ENCODE measurements at regions not wholly inside any gene's neighbourhood (a gene's known extent, or its start where the extent isn't known, plus 50 kb on each side); places are given as distances from the start of the nearest gene placed in this dataset.

DNA sequence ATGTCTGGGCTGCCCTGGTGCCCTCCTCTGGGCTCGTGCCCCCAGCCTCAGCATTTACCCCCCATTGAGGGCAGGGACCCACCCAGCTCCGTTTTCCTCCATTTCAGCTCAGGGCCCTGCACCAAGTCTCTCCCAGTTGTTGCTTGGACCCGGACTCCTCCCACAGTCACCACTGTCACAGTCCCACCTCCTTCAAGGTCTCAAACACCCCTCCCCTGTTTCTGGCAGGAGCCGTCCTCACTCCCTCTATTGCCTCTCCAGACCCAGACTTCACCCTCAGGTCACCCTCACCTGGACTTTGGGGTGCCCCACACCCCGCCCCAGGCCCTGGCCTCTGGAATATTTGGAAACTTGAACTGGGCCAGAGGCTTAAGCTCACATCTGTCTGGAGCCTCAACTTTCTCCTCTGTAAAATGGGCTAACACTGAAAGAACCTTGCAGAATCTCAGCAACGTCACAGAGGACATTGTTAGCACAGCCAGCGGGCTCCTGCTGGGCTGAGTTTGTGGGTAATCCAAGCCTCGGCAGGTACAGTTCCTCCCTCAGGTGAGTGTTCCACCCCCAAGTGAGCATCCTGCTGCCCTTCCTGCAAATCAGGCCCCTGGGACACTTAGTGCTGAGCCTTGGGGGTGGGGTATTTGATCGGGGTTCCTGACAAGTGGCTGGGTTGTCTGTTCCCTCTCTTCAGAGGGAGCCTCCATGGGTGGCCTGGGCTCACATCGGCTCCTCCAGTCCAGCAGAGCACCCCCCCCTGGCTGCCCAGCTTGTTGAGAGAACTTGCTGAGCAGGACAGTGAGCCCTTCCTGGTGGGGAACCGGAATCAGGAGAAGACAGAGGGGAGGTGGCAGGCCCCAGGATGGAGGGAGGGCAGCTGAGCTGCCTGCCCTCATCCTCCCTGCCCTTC lies 130.1 kb downstream of the C9orf50 start:
- DNase-seq (ENCODE audit: extremely low read depth in 1 of 2, low read depth in 1 of 2), result no peak

DNA sequence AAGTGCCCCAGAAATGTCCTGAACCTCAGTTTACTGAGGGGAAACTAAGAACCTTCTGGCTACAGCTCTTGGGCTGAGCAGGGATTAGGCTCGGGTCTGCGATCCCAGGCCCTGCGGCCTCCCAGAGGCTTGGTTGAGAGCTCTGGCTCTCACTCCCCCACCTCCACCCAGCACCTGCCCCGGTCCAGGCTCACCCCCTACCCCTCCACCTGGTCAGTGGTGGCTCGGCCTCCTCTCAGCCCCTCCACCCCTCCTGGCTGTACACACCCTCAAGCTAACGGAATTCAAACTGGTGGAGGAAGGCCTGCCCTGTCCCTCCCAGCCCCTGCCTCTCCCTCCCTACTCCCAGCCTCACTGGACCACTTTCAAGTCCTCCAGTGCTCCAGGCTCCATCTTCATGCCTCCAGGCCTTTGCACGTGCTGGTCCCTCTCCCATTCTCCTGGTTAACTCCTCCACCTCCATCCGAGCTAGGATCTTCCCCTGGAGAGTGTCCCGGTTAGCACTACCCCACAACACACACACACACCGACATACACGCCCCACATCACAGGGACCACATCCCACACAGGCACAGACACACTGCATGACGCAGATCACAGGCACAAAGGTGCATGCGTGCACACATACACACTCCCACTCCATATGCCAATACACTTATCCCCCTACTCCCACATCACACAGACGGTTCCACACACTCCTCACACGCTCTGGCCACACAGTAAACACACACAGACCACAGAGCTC lies 130.9 kb downstream of the C9orf50 start:
- peak in 1 of 2 donors; percentile 51 for DNase-seq (ENCODE audit: extremely low read depth in 1 of 2, low read depth in 1 of 2)

DNA sequence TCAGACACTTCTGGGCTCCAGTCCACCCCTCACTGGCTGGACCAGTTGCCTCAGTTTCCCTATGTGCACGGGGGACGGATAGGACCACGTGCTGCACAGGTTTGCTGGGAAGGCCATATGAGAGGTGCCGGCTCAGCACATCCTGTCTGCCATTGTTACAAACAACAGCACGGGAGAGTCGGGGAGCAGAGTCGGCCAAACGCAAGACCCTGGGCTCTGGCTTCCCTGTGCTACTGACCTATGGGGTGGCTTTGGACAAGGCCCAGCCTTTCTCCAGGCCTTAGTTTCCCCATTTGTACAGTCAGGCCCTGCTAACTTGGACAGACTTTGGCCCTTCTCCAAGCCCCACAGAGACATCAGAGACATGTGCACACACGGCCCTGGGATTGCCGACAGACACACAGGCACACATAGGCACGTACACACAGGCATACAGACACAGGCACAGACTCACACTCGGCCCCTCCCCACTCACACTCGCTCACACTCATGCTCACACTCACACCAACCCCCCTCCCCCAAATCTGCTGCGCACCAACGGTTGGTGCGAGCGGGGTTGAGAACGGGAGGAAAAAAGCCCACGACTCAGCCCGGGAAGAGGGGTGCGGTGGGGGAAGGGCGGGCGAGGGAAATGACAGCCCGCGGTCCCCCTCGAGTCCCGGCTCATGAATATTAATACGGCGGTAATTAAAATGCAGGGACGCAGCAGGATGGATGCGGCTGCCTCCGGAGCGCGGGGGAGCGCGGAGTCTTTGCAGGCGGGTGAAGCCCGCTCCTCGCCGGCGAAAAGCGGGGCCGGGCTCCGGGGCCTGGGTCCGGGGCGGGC lies 133.0 kb downstream of the C9orf50 start:
- DNase-seq (ENCODE audit: extremely low read depth in 1 of 2, low read depth in 1 of 2), result no peak

DNA sequence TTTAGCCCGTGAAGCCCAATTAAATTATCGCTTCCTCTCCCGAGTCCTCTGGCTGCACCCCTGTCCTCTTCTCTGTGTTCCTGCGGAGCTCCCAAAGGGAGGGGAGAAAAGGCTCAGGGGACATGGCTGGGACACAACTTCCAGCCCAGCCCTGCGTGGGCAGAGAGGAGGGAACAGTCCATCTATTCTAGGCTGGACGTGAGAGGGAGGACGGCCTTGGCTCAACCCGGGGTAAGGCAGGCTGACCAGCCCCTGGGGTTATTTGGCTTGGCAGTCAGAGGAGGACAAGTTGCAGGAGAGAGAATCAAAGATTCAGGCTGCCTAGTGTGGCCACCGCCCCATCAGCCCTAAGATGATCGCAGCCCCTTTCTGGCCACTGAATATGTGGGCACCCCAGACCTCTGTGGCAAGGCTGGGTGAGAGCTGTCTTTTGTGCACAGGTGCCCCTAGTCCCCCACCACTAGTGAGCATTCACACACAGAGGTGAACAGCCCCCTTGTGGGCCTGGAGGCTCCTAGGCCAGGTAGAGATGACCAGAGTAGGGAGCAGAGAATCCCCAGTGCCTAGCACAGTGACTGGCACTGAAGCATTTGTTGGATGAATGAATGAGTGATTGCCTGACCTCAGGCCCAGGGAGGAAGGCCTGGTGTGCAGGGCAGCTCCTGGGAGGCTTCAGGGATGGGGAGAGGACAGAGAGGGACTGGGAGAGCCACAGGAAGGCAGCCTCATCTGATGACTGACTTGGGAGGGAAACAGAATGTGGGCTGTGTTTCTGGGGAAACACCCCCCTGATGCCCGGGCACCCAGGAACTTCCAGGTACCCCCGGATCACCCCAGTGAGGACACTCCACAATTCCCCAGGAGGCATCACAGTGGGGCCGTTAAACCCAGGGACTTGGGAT lies 133.9 kb downstream of the C9orf50 start:
- DNase-seq (ENCODE audit: extremely low read depth in 1 of 2, low read depth in 1 of 2), result no peak

DNA sequence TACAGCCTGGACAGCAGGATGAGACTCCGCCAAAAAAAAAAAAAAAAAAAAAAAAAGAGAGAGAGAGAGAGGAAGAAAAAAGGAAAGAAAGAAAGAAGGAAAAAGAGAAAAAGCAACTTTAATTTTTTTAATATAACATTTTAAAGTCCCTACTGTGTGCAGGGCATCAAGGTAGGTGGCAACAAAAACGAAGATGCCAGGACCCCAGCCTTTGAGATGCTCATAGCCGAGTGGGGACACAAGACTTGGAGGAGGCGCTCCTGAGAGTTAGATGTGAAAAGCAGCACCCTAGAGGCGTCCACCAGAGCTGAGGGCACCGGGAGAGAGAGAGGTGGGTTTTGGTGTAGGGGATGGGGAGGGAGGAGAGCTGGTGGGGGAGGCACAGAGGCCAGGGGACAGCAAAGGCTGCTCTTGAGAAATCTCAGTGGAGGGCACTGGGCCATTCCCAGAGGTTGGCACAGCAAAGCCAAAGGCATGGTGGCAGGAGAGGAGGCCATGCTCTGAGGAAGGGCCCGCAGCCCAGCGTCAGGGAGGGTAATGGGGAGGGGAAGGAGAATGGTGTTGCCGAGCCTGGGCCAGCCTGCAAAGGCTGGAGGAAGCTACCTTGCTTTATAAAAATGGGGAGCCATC lies 135.6 kb downstream of the C9orf50 start:
- DNase-seq (ENCODE audit: extremely low read depth in 1 of 2, low read depth in 1 of 2), result no peak

DNA sequence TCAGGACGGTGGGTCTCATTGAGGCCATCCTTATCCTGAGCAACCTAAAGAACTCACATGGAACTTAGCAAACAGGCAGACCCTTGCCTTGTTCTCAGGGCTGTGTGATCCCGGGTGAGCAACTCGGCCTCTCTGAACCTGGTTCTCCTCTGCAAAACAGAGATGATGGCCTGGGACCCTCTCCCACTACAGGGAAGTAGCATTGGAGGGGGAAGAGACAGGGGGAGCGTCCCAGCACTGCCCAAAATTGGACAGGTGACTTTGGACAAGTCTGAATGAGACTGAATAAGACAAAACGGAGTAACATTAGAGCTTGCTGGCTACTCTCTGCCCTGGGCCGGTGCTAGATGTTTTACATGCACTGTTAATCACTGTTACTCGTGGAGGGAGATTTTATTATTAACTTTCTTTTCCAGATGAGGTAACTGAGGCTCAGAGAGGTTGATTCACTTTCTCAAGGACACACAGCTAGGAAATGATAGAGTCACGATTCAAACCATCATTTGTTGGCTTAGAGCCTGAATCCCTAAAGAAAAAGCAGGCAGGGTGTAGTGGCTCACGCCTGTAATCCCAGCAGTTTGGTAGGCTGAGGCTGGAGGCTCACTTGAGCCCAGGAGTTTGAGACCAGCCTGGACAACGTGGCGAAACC lies 136.4 kb downstream of the C9orf50 start:
- no peak for DNase-seq (ENCODE audit: extremely low read depth in 1 of 2, low read depth in 1 of 2)

DNA sequence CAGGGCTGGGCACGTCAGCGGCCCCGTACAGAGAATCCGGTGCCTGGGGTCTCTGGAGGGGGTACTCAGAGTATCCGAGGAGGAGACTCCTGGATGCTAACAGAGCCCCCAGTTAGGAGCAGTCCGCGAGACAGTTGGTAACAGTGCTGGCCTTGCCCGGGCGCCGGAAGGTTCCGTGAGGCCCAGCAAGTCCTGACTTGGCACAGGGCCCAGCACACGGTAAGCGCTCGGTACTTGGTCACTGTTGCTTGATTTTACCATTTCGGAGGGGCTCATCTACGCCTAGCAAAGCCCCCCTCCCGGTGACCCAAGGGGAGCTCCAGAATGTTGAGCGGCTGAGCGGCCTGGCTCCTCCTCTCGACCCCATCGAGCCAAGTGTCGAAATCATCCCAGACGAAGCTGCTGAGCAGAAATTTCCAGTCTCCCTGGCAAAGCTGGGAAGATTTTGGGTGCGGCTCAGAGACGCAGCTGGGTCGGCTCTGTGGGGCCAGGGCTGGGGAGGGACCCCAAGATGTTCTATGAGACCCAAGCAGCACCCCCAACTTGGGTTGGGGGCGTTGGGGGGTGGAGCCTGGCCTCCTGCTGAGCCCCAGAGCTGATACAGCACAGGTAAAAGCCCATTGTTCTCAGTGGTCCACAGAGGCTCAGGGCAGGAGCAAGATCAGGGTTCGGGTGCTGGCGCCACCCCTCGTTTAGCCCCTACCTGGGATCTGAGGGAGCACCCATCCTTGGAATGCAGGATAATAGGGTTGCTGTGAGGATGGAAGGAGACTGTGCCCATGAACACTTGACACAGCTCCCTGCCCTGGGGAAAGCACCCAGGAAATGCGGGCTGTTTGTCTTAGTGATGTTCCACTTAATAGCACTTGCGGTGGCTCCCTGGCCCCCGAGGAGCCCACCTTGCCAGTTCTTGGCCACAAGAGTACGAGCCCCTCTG lies 137.2 kb downstream of the C9orf50 start:
- no peak for DNase-seq (ENCODE audit: extremely low read depth in 1 of 2, low read depth in 1 of 2)

GRCh38 chr9:129482521-129483414 lies 138.1 kb downstream of the C9orf50 start:
- DNase-seq (ENCODE audit: extremely low read depth in 1 of 2, low read depth in 1 of 2), result no peak

GRCh38 chr9:129481810-129482511 lies 138.9 kb downstream of the C9orf50 start:
- DNase-seq (ENCODE audit: extremely low read depth in 1 of 2, low read depth in 1 of 2), result no peak

DNA sequence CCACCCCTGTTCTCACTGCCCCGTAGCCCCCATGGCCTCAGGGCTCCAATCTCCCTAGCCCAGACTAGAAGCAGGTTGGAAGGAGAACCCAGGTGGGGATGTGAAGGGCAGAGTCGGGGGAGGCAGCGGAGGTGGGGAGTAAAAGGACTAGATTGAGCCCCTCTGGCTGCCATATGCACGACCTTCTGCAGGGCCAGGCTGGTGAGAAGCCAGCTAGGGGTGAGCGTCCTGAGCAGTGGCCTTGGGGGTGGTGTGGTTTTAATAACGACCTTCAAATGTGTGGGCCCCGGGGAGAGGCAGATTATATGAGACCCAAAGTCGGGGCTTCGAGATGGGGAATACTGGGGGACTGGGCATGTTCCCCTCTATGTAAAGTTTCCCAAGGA lies 139.5 kb downstream of the C9orf50 start:
- no peak for DNase-seq (ENCODE audit: extremely low read depth in 1 of 2, low read depth in 1 of 2)

DNA sequence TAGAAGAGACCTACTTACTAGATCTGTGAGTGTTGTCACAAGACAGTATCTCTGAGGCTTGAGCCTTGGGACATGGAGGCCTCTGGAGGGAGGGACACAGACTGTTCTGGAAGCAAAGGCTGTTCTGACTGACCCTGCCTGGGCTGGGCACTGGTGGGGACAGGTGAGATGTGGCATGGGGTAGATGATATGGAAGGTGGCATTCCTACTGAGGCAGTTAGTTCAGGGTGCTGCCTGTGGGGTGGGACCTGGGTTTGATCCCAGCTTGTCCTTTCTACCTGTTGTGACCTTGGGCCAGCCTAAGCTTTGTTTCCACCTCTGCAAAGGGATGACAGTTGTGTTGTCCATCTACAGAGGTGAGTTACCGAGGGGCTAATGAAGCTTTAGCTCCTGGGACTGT lies 140.2 kb downstream of the C9orf50 start:
- no peak for DNase-seq (ENCODE audit: extremely low read depth in 1 of 2, low read depth in 1 of 2)

DNA sequence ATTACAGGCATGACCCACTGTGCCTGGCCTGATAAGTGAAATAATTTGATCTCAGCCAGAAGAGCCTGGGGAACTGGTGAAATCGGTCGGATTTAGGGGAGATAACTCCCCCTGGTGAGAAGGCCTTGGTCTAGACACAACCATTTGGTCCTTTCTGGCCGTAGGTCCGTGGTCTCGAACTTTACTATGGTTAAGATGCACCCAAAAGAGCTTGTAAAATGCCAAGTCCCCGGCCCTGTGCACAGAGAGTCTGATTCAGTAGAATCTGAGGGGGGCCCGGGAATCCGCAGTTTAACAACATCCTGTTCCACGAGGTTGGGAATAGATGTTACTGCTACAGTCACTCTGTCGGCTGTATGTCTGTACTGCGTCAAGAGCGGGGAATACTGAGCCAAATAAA lies 140.7 kb downstream of the C9orf50 start:
- DNase-seq (ENCODE audit: extremely low read depth in 1 of 2, low read depth in 1 of 2), result no peak

DNA sequence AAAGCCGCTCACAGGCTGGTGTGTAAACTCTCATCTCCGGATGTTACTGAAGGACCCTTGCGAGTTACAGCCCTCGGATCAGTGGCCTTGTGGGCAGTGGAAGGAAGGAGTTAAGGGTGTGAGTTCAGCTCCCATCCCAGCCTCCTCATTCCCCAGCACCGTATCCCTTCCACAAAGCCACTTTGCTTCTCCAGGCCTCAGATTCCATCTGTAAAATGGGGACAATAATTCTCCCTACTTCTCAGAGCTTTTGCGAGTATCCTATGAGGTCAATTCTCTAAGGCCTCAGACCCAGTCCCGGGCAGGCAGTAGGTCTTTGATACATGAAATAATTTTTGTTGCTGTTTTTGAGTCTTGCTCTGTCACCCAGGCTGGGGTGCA lies 141.3 kb downstream of the C9orf50 start:
- DNase-seq (ENCODE audit: extremely low read depth in 1 of 2, low read depth in 1 of 2), result no peak

DNA sequence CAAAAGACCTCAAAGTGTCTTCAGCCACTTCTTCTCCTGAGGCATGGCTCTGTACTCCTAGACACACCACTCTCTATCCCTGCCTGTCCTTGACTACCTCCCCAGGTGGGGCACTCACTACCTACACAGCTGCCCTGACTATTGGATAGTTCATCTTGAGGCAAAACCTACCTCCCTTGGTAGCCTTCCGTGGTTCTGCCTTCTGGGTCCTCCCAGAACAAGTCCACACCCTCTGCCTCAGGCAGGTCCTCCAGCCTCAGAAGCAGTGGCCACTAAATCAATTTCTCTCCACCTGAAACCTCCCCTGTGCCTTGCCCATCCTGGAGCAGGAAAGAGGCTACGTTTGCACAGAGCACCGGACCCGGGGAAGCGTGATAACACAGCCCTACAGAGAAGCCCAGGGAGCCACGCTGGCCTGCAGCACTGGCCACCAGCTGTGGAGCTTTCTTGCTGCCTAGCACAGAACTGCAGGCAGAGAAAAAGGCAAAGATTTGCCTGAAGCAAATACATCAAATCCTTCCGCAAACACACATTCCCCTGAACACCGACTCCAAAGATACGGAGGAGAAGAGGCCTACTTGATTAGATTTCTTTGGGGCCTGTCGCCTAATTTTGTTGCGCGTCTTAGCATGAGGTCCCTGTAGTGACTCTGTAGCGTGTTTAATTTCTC lies 141.8 kb downstream of the C9orf50 start:
- DNase-seq (ENCODE audit: extremely low read depth in 1 of 2, low read depth in 1 of 2), result no peak

DNA sequence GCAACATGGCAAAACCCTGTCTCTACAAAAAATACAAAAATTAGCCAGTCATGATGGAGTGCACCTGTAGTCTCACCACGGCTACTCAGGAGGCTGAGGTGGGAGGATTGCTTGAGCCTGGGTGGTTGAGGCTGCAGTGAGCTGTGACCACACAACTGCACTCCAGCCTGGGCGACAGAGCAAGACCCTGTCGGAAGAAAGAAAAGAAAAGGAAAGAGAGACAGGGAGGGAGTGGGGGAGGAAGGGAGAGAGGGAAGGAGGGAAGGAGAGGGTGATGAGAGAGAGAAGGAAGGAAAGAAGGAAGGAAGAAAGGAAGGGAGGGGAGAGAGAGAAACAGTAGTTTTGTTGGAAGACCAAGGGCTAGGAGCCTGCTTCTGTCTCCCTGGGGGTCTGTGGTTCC lies 142.4 kb downstream of the C9orf50 start:
- no peak for DNase-seq (ENCODE audit: extremely low read depth in 1 of 2, low read depth in 1 of 2)
